ENCODE measurements at regions not wholly inside any gene's neighbourhood (a gene's known extent, or its start where the extent isn't known, plus 50 kb on each side); places are given as distances from the start of the nearest gene placed in this dataset.

- no peaks in the 10 kb centered on the region for H3K9me3 ChIP-seq (ENCODE audit: control insufficient read depth in 2 of 2, insufficient read depth in 1 of 2, low read depth in 1 of 2, low read length in 1 of 2)
- no peaks in the 10 kb centered on the region for H3K27me3 ChIP-seq (ENCODE audit: control insufficient read depth in 1 of 2, insufficient read depth in 2 of 2, low read length in 2 of 2)
- H3K4me1 ChIP-seq (ENCODE audit: control insufficient read depth in 2 of 2, insufficient read depth in 2 of 2, low read length in 1 of 2) = no peaks in the 10 kb centered on the region
- no peaks in the 10 kb centered on the region for H3K36me3 ChIP-seq (ENCODE audit: control insufficient read depth in 2 of 2, insufficient read depth in 2 of 2, low read length in 1 of 2)
- no peak overlapping the region for H3K27ac ChIP-seq (ENCODE audit: low read depth in 2 of 2, low read length in 1 of 2)
- WGBS, 2 donors = 21 to 22% methylated on average over 4 of the region's 4 CpGs
- no peak overlapping the region for H3K4me3 ChIP-seq (ENCODE audit: low read depth in 1 of 2, low read length in 2 of 2)
Observed at GRCh38 chr6:103783329-103783728, 1076.4 kb downstream of the HACE1 start.

- Histone ChIP-seq H3K4me1 (ENCODE audit: control insufficient read depth in 2 of 2, insufficient read depth in 2 of 2, low read length in 1 of 2) (no peaks in the 10 kb centered on the region), H3K9me3 (ENCODE audit: control insufficient read depth in 2 of 2, insufficient read depth in 1 of 2, low read depth in 1 of 2, low read length in 1 of 2) (no peaks in the 10 kb centered on the region), H3K36me3 (ENCODE audit: control insufficient read depth in 2 of 2, insufficient read depth in 2 of 2, low read length in 1 of 2) (no peaks in the 10 kb centered on the region), H3K4me3 (ENCODE audit: low read depth in 1 of 2, low read length in 2 of 2) (no peak overlapping the region), H3K27me3 (ENCODE audit: control insufficient read depth in 1 of 2, insufficient read depth in 2 of 2, low read length in 2 of 2) (no peaks in the 10 kb centered on the region), H3K27ac (ENCODE audit: low read depth in 2 of 2, low read length in 1 of 2) (no peak overlapping the region)
- WGBS, 2 donors = 81 to 92% methylated on average over 1 of the region's 1 CpG
Observed at GRCh38 chr6:103769431-103769830, 1090.3 kb downstream of the HACE1 start.

DNA sequence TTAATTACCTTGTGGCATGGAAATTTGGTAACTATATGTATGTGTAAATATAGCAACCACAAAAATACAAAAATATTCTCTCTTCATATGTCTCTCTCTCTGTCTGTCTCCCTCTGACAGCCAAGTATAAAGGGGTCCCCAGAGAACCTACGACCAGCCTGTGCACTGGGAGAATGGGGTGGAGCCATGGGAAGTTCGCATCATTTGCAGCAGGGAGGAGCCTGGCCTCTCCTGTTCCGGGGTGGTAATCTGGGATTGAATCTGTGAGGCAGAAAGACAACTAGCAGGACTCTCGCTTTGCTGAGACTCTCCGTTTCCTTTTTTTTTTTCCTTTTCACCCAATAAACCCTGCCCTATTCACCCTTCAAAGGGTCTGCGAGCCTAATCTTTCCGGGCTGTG, 1109.1 kb downstream of the HACE1 start:
- H3K27ac ChIP-seq (ENCODE audit: low read depth in 2 of 2, low read length in 1 of 2) = no peak overlapping the region
- no peaks in the 10 kb centered on the region for H3K27me3 ChIP-seq (ENCODE audit: control insufficient read depth in 1 of 2, insufficient read depth in 2 of 2, low read length in 2 of 2)
- WGBS, 2 donors = 58 to 59% methylated on average over 7 of the region's 7 CpGs
- H3K4me1 ChIP-seq (ENCODE audit: control insufficient read depth in 2 of 2, insufficient read depth in 2 of 2, low read length in 1 of 2) = no peaks in the 10 kb centered on the region
- H3K4me3 ChIP-seq (ENCODE audit: low read depth in 1 of 2, low read length in 2 of 2) = no peak overlapping the region
- peaks cover 0 to 4% of the 10 kb centered on the region in 2 donors for H3K9me3 ChIP-seq (ENCODE audit: control insufficient read depth in 2 of 2, insufficient read depth in 1 of 2, low read depth in 1 of 2, low read length in 1 of 2)
- H3K36me3 ChIP-seq (ENCODE audit: control insufficient read depth in 2 of 2, insufficient read depth in 2 of 2, low read length in 1 of 2) = no peaks in the 10 kb centered on the region

DNA sequence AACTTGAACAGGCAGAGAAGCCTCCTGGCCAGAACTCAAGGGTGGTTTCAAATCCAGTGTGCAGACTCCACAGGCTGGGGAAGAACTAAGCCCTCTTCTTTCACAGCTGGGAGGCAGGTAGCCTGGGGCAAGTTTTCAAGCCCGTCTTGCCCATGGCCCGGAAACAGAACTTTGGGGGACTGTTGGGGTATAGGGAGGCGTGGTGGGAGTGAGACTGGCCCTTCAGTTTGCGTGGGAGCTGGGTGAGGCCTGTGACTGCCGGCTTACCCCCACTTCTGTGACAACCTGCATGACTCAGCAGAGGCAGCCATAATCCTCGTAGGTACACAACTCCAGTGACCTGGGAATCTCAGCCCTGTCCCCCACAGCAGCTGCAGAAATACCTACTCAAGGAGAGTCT, 1125.7 kb downstream of the HACE1 start:
- Histone ChIP-seq H3K4me1 (ENCODE audit: control insufficient read depth in 2 of 2, insufficient read depth in 2 of 2, low read length in 1 of 2) (no peaks in the 10 kb centered on the region), H3K9me3 (ENCODE audit: control insufficient read depth in 2 of 2, insufficient read depth in 1 of 2, low read depth in 1 of 2, low read length in 1 of 2) (no peaks in the 10 kb centered on the region), H3K4me3 (ENCODE audit: low read depth in 1 of 2, low read length in 2 of 2) (no peak overlapping the region), H3K27me3 (ENCODE audit: control insufficient read depth in 1 of 2, insufficient read depth in 2 of 2, low read length in 2 of 2) (no peaks in the 10 kb centered on the region), H3K36me3 (ENCODE audit: control insufficient read depth in 2 of 2, insufficient read depth in 2 of 2, low read length in 1 of 2) (no peaks in the 10 kb centered on the region), H3K27ac (ENCODE audit: low read depth in 2 of 2, low read length in 1 of 2) (no peak overlapping the region)
- WGBS, 2 donors = 83 to 84% methylated on average over 6 of the region's 6 CpGs

DNA sequence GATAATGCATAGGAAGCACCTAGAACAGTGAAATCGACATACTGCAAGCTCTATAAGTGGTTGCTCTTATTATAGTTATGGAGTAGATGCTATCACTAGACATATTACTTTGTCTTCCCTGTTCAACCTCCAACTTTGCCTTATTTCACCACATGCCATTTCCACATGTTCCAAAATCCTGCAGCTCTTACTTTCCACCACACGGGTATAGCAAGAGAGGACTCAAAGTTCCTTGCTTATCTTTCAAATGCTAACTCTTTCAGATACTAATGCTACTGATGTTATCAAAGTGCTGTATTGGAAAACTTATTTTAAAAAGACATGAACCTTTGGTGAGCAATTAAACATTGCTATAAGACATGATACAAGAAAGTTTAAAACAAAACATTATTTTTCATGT, 1130.1 kb downstream of the HACE1 start:
- H3K27ac ChIP-seq (ENCODE audit: low read depth in 2 of 2, low read length in 1 of 2) = no peak overlapping the region
- no peaks in the 10 kb centered on the region for H3K36me3 ChIP-seq (ENCODE audit: control insufficient read depth in 2 of 2, insufficient read depth in 2 of 2, low read length in 1 of 2)
- H3K4me3 ChIP-seq (ENCODE audit: low read depth in 1 of 2, low read length in 2 of 2) = no peak overlapping the region
- 47 to 51% methylated on average over 2 of the region's 2 CpGs for WGBS, 2 donors
- H3K4me1 ChIP-seq (ENCODE audit: control insufficient read depth in 2 of 2, insufficient read depth in 2 of 2, low read length in 1 of 2) = no peaks in the 10 kb centered on the region
- H3K27me3 ChIP-seq (ENCODE audit: control insufficient read depth in 1 of 2, insufficient read depth in 2 of 2, low read length in 2 of 2) = no peaks in the 10 kb centered on the region
- H3K9me3 ChIP-seq (ENCODE audit: control insufficient read depth in 2 of 2, insufficient read depth in 1 of 2, low read depth in 1 of 2, low read length in 1 of 2) = no peaks in the 10 kb centered on the region

GRCh38 chr6:103723438-103724322, 1136.0 kb downstream of the HACE1 start:
- no peaks in the 10 kb centered on the region for H3K9me3 ChIP-seq (ENCODE audit: control insufficient read depth in 2 of 2, insufficient read depth in 1 of 2, low read depth in 1 of 2, low read length in 1 of 2)

DNA sequence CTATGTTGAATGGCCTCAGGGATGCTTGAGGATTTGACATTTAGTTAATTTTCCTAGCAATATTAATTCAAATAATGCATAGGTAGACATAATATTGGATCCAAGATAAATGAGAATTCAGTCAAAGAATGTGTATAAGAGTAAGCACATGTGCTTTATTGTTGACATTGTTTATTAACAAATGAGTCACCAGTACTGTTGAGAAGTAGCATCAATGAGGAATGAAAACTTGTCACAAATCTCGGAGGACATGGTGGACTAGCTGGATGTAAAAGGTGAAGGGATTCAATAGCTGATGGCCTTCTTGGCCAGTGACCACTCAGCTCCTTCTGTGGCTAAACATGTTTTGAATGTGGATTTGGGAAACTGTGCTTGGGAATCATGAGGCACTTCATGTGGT, 1137.0 kb downstream of the HACE1 start:
- no peak overlapping the region for H3K4me3 ChIP-seq (ENCODE audit: low read depth in 1 of 2, low read length in 2 of 2)
- H3K36me3 ChIP-seq (ENCODE audit: control insufficient read depth in 2 of 2, insufficient read depth in 2 of 2, low read length in 1 of 2) = no peaks in the 10 kb centered on the region
- no peak overlapping the region for H3K27ac ChIP-seq (ENCODE audit: low read depth in 2 of 2, low read length in 1 of 2)
- H3K27me3 ChIP-seq (ENCODE audit: control insufficient read depth in 1 of 2, insufficient read depth in 2 of 2, low read length in 2 of 2) = no peaks in the 10 kb centered on the region
- no peaks in the 10 kb centered on the region for H3K4me1 ChIP-seq (ENCODE audit: control insufficient read depth in 2 of 2, insufficient read depth in 2 of 2, low read length in 1 of 2)
- no peaks in the 10 kb centered on the region for H3K9me3 ChIP-seq (ENCODE audit: control insufficient read depth in 2 of 2, insufficient read depth in 1 of 2, low read depth in 1 of 2, low read length in 1 of 2)
- WGBS, 2 donors = 48 to 78% methylated on average over 1 of the region's 1 CpG

More at GRCh38 chr6:103723438-103724322, 1136.0 kb downstream of the HACE1 start:
- Histone ChIP-seq H3K36me3 (ENCODE audit: control insufficient read depth in 2 of 2, insufficient read depth in 2 of 2, low read length in 1 of 2) (no peaks in the 10 kb centered on the region), H3K4me1 (ENCODE audit: control insufficient read depth in 2 of 2, insufficient read depth in 2 of 2, low read length in 1 of 2) (no peaks in the 10 kb centered on the region), H3K4me3 (ENCODE audit: low read depth in 1 of 2, low read length in 2 of 2) (no peak overlapping the region), H3K27ac (ENCODE audit: low read depth in 2 of 2, low read length in 1 of 2) (no peak overlapping the region), H3K27me3 (ENCODE audit: control insufficient read depth in 1 of 2, insufficient read depth in 2 of 2, low read length in 2 of 2) (no peaks in the 10 kb centered on the region)

DNA sequence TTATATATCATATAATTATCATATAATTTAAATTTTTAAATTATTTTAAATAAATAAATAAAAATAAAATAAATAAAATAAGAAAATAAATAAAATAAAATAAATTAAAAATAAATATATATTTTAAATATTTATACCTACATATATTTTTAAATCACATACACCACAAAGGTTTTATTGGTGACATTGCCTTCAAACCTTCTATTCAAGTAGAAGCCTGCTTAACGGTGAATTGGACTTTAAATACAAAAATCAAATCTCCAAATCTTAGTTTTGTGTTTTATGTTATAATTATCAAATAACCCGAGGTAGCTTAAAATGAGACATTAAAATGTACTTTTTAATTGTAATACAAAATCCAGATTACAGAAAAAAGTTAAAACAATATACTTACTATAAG, 1137.8 kb downstream of the HACE1 start:
- WGBS, 2 donors = 85 to 90% methylated on average over 2 of the region's 2 CpGs
- Histone ChIP-seq H3K27ac (ENCODE audit: low read depth in 2 of 2, low read length in 1 of 2) (no peak overlapping the region), H3K27me3 (ENCODE audit: control insufficient read depth in 1 of 2, insufficient read depth in 2 of 2, low read length in 2 of 2) (no peaks in the 10 kb centered on the region), H3K4me3 (ENCODE audit: low read depth in 1 of 2, low read length in 2 of 2) (no peak overlapping the region), H3K9me3 (ENCODE audit: control insufficient read depth in 2 of 2, insufficient read depth in 1 of 2, low read depth in 1 of 2, low read length in 1 of 2) (no peaks in the 10 kb centered on the region), H3K4me1 (ENCODE audit: control insufficient read depth in 2 of 2, insufficient read depth in 2 of 2, low read length in 1 of 2) (no peaks in the 10 kb centered on the region), H3K36me3 (ENCODE audit: control insufficient read depth in 2 of 2, insufficient read depth in 2 of 2, low read length in 1 of 2) (no peaks in the 10 kb centered on the region)

- no peak overlapping the region for H3K27ac ChIP-seq (ENCODE audit: low read depth in 2 of 2, low read length in 1 of 2)
- H3K4me3 ChIP-seq (ENCODE audit: low read depth in 1 of 2, low read length in 2 of 2) = no peak overlapping the region
- H3K9me3 ChIP-seq (ENCODE audit: control insufficient read depth in 2 of 2, insufficient read depth in 1 of 2, low read depth in 1 of 2, low read length in 1 of 2) = no peaks in the 10 kb centered on the region
- H3K4me1 ChIP-seq (ENCODE audit: control insufficient read depth in 2 of 2, insufficient read depth in 2 of 2, low read length in 1 of 2) = no peaks in the 10 kb centered on the region
- H3K27me3 ChIP-seq (ENCODE audit: control insufficient read depth in 1 of 2, insufficient read depth in 2 of 2, low read length in 2 of 2) = no peaks in the 10 kb centered on the region
- H3K36me3 ChIP-seq (ENCODE audit: control insufficient read depth in 2 of 2, insufficient read depth in 2 of 2, low read length in 1 of 2) = no peaks in the 10 kb centered on the region
Observed at GRCh38 chr6:103720393-103720792, 1139.3 kb downstream of the HACE1 start.

DNA sequence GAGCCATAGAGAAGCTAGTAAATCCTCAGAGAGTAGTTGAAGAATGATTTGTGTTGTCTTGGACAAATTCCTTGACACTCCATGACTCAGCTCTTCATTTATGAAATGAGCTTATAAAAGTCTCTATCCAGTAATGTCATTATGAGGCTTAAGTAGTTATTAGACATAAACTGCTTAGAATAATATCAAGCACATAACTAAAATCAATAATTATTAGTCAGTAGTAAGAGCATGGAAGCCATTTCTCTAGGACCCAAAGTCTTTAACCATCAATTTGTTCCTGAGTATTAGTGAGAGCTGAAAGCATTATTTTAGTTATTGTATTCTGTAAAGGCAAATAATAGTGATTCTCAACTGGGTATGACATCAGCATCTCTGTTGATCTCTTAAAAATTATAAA, 1140.2 kb downstream of the HACE1 start:
- Histone ChIP-seq H3K9me3 (ENCODE audit: control insufficient read depth in 2 of 2, insufficient read depth in 1 of 2, low read depth in 1 of 2, low read length in 1 of 2) (no peaks in the 10 kb centered on the region), H3K36me3 (ENCODE audit: control insufficient read depth in 2 of 2, insufficient read depth in 2 of 2, low read length in 1 of 2) (no peaks in the 10 kb centered on the region), H3K27me3 (ENCODE audit: control insufficient read depth in 1 of 2, insufficient read depth in 2 of 2, low read length in 2 of 2) (no peaks in the 10 kb centered on the region)

More for the DNA sequence above, 1140.2 kb downstream of the HACE1 start:
- no peaks in the 10 kb centered on the region for H3K4me1 ChIP-seq (ENCODE audit: control insufficient read depth in 2 of 2, insufficient read depth in 2 of 2, low read length in 1 of 2)
- no peak overlapping the region for H3K27ac ChIP-seq (ENCODE audit: low read depth in 2 of 2, low read length in 1 of 2)
- H3K4me3 ChIP-seq (ENCODE audit: low read depth in 1 of 2, low read length in 2 of 2) = no peak overlapping the region
